ENCODE measurements at regions not wholly inside any gene's neighbourhood (a gene's known extent, or its start where the extent isn't known, plus 50 kb on each side); places are given as distances from the start of the nearest gene placed in this dataset.

- no peaks in the 10 kb centered on the region for H3K4me1 Mint-ChIP-seq
- no peaks in the 10 kb centered on the region for H4K20me1 ChIP-seq (ENCODE audit: control insufficient read depth, insufficient read depth, insufficient read length)
- H3K18ac ChIP-seq (ENCODE audit: insufficient read length, low read depth, low read length): no peak overlapping the region
- H3K27me3 Mint-ChIP-seq (ENCODE audit: low read depth): peaks cover 8% of the 10 kb centered on the region
- no peak overlapping the region for H2BK15ac ChIP-seq (ENCODE audit: low read depth, low read length)
- no peaks in the 10 kb centered on the region for H3K4me1 ChIP-seq (ENCODE audit: insufficient read depth, low read length)
- H2BK20ac ChIP-seq (ENCODE audit: low read depth, low read length, poor library complexity, severe bottlenecking): no peak overlapping the region
- no peak overlapping the region for H2BK5ac ChIP-seq (ENCODE audit: insufficient read length, low read length)
- no peak overlapping the region for H2BK12ac ChIP-seq (ENCODE audit: insufficient read length, low read depth, low read length)
- H4K5ac ChIP-seq (ENCODE audit: insufficient read length, low read depth, low read length): no peak overlapping the region
- H2AK5ac ChIP-seq (ENCODE audit: insufficient read length, low read length): no peak overlapping the region
- peaks cover 58 to 60% of the 10 kb centered on the region in 2 experiments for H3K9me3 Mint-ChIP-seq
- peaks cover 33 to 40% (median 34%) of the 10 kb centered on the region in 3 experiments for H3K36me3 Mint-ChIP-seq (ENCODE audit: insufficient read depth in 1 of 3, low read depth in 3 of 3)
- H3K23ac ChIP-seq (ENCODE audit: insufficient read length, low read depth, low read length): no peak overlapping the region
- H3K79me1 ChIP-seq (ENCODE audit: insufficient read depth, low read depth, low read length, poor library complexity, severe bottlenecking): no peaks in the 10 kb centered on the region
- H4K8ac ChIP-seq (replicated peaks; ENCODE audit: insufficient read length, low read depth, low read length): no peak overlapping the region
- H3K4ac ChIP-seq (ENCODE audit: low read depth, low read length): no peak overlapping the region
- H3K4me3 Mint-ChIP-seq: no peak overlapping the region
- H3K79me2 ChIP-seq (ENCODE audit: insufficient read depth, low read length): no peaks in the 10 kb centered on the region
- no peak overlapping the region for H3K9ac ChIP-seq (ENCODE audit: extremely low read depth, insufficient read length, low read length)
- H3K9me3 ChIP-seq (ENCODE audit: control insufficient read depth, low read depth, low read length): peaks cover 60% of the 10 kb centered on the region
- no CpG with 5 or more reads among the region's 37 CpGs for WGBS (ENCODE audit: extremely low coverage, insufficient read length, low lambda C conversion rate)
- no peak overlapping the region for H3K4me2 ChIP-seq (ENCODE audit: insufficient read depth, insufficient read length, low read length)
- H4K91ac ChIP-seq (ENCODE audit: insufficient read length, low read depth, low read length): no peak overlapping the region
- H2AFZ ChIP-seq (ENCODE audit: low read length): no peak overlapping the region
- no peak for DNase-seq
- H3T11ph ChIP-seq (ENCODE audit: low read length): no peak overlapping the region
- no peak overlapping the region for H3K27ac ChIP-seq (ENCODE audit: insufficient read length, low read depth, low read length)
- H3K23me2 ChIP-seq (ENCODE audit: insufficient read length, low read depth, low read length, poor library complexity, severe bottlenecking): no peaks in the 10 kb centered on the region
- H2BK120ac ChIP-seq (ENCODE audit: low read depth, low read length, poor library complexity, severe bottlenecking): no peak overlapping the region
- TF ChIP-seq CTCF (conservative IDR thresholded peaks at IDR 0.05): no peak
- no peak overlapping the region for H3K56ac ChIP-seq (ENCODE audit: insufficient read length, low read depth, low read length)
- H3K14ac ChIP-seq (ENCODE audit: insufficient read depth, low read length): no peak overlapping the region
- no peak overlapping the region for H3K27ac Mint-ChIP-seq
- no peaks in the 10 kb centered on the region for H3K27me3 ChIP-seq (ENCODE audit: insufficient read depth, low read length)
These were observed 3880.5 kb downstream of the SRGAP2C start for GRCh38 chr1:125065092-125065820.

All from H9 (cell line).